Cerebellar nuclear complex (tissue), 1 donor: ENCODE measurements at regions not wholly inside any gene's neighbourhood (a gene's known extent, or its start where the extent isn't known, plus 50 kb on each side); places are given as distances from the start of the nearest gene placed in this dataset.
"Not testable (repeated sequence)": the region's sequence is repeated elsewhere in the genome, so short reads cannot be mapped to it uniquely, and the experiment has no call there.

Experiments
- DNase-seq, 2 experiments: peaks; one replicate each; lab custom pipeline; 2025; lab: John Stamatoyannopoulos, UW

DNA sequence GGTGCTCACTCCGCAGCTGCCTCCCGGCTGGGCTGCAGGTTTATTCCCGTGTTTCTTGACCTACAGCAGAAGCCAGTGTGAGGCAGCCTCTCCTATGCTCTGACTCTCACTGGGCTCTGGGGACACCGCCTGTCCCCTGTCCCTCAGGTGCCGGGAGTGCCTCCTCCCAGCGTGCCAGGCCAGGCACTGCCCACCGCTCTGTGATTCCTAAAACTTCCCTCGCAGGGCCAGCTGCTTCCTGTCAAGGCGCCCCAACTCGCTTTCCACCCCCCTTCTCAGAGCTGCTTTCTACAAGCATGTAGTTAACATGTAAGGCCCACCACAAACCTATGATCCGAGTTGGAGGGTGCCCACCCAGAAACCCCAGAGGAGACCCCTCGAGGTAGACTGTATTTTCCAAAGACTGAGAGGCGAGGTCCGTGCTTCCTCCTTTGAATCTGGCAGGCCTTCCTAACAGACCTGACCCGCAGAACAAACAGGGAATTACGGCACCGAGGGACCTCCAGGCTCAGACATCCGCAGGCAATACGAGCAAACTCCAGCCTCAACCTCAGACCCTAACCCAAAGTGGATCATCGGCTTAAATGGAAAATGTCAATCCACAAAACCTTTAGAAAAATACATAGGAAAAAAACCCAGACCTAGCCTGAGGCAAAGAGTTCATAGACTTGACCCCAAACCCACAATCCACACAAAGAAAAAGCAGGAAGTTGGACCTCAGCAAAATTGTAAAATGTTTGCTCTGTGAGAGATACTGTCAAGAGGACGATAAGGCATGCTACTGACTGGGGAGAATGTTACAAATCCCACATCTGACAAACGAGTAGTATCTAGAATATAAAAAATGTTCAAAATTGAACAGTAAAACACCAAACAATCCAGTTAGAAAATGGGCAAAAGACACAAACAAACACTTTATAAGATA lies 121.3 kb upstream of the IQSEC1 start:
- no peak for DNase-seq

DNA sequence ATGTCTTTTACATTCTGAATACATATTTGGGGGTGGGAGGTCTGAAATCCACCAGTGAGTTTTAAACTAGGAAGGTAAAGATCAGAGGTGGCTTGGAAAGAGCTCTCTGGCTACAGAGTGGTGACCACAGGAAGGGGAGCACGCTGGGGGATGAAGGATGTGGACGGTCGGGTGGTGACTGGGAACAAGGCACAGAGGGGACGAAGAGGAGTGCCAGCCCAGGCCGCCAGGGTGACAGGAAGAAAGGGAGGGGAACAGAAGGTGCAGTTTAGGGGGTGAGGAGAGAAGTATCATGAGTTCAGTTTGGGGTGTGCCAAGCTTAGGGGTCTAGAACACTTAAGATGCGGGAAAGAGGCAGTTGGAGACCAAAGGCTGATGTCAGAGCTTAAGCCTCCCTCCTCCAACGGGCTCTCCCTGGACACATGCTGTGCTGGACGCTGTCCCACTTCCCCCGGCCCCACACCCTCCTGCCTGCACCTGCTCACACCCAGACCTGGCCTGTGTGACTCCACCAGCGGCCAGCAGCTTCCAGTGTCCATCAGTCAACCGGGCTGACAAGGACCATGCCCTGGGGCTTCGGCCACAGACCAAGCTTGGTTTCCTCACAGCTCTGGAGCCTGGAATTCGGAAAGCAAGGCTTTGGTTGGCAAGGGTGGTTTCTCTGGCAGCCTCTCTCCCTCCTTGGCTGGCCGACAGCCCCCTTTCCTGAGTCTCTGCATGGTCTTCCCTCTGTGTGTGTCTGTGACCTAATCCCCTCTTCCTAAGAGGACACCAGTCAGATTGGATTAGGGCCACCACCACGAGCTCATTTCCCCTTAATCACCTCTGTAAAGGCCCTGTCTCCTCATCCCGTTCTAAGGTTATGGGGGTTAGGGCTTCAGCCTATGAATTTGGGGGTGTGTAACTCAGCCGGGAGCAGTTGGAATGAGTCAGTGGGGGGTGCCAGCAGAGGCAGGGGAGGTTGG lies 120.4 kb upstream of the IQSEC1 start:
- DNase-seq, result no peak

DNA sequence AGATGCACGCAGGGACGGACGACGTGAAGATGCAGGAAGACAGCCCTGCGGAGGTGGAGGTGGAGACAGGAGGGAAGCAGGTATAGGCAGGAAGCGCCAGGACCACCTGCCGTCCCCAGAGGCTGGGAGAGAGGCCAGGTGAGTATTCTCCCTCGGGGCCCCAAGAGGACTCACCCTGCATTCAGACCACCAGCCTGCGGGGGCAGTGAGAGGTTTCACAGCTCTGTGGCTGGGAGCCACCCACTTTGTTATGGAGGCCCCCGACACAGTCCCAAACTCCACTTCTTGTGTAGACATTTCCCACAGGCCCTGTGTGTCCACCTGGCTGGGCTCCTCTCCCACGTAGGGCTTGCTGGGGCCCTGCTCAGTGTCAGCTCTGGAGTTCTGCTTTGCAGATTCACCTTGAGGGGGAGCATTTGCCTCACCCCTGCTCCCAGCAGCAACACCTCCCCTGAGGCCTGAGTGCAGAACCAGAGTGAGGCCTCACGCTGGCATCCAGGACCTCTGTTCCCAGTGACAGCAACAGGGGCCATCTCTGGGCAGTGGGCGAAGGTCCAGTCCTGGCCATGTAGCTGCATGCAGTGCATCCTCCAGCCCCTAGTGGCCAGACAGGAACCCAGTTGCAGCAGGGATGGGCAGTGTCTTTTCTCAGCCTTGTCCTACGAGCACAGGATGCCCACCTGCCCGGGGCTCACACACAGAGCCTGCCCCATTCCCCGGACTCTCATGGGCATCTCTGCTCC lies 119.4 kb upstream of the IQSEC1 start:
- no peak for DNase-seq

DNA sequence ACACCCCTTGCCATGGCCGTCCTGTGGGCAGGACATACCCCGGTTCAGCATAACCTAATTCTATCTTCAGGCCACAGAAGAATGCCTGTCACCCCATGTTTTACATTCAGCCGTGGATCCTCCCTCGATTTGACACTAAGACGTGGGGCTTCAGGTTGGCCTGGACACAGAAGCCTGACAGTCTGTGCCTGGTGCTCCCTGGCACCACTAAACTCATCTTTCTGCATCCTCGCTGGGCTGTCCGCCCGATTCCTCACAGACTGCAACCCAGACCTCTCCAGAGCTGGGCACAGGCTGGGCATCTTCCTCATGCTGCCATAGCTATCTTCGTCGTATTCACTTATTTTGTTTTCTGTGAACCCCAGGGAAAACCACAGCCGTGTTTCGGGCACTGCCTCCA lies 117.8 kb upstream of the IQSEC1 start:
- DNase-seq, result no peak

DNA sequence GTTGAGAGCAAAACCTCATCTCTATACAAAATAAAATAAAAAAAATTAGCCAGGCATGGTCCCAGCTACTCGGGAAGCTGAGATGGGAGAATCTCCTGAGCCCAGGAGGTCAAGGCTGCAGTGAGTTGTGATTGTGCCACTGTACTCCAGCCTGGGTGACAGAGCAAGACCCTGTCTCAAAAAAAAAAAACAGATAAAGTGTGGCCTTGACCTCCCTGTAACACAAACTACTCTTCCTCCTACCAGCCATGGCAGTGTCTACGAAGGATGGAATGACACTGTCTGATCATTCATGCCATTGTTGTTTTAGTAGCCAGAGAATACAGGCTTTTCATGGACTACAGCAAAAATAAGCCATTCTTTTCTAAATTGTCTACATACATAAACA lies 117.1 kb upstream of the IQSEC1 start:
- DNase-seq, result no peak

DNA sequence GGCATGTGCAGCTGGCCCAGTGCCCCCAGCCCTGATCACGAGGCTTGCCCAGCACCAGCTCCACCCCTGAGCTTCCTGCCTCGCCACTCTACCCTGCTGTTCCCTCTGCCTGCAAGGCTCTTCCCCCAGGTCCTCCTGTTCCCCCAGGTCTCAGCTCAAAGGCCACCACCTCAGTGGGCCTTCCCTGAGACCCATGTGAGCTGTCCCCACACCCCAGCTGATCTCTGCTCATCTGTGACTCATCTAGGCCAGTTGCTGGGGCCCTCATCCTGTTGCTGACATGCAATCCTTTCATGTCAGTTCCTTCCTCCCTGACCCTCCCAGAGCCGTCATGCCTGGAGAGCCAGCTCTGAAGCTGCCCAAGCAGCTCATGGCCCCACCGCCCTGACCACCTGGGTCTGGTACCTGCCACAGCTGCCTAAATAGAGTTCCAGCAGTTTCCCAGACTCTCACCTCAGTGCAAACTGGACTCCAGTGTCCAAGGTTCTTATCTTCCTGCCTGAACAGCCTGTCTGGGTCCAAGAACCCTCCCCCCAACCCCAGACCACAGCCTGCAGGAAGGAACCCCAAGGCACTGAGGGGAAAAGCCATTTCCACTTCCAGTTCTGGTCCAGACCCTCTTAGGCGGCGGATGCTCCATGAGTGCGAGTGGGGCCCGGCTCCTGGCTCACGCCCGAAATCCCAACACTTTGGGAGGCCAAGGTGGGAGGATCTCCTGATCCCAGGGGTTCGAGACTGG lies 116.6 kb upstream of the IQSEC1 start:
- no peak for DNase-seq

DNA sequence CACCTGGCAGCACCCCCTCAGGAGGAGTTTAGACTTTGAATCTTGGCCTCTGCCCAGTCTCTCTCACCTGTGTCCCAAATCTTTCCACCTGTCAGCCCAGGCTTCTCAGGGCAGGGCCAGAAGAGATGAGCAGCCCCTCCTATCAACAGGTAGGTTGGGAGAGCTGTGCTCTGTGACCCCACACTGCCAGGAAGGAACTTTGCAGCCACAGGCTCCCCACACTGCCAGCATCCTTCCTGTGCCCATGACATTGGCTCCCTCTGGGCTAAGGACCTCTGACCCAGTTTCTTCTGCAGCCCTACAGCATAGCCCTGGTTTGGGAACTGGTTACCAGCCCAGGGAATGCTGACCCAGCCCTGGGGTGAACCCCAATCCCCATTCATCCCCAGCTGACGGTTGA lies 115.7 kb upstream of the IQSEC1 start:
- DNase-seq, result no peak

DNA sequence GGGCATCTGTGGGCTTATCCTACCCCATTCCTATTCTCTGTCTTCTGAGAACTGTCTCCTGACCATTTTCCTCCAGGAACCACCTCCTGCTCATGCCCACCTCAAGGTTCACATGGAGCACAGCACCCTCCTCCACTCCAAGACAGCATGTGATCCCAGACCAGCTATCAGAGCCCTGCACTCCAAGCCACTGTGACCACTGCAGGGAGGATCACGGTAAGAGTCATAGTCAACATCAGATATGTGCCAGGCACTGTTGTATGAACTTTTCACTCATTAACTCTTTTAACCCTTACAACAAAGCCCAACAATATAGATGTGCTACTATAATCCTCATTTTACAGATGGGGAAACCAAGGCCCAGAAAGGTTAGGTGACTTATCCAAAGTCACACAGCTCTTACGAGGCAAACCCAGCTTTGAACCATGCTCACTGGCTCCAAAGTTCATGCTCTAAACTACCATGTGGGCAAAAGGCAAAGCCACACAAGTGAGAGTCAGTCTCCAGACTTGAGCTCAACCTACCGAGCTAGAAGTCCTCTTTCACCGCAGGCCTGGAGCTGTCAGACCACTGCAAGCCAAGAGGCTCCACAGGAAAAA lies 115.1 kb upstream of the IQSEC1 start:
- no peak for DNase-seq

DNA sequence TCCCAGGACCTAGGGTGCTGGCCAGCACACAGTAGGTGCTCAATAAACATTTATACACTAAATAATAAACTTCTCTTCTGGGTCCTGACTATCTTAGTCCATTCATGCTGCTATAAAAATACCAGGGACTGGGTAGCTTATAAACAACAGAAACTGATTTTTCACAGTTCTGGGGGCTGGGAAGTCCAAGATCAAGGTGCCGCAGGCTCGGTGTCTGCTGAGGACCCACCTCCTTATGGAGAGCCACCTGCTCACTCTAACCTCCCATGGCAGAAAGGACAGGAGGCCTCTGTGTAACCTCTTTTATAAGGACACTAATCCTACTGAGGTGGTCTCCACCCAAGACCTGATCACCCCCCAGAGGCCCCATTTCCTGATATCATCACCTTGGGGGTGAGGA lies 114.4 kb upstream of the IQSEC1 start:
- no peak for DNase-seq

DNA sequence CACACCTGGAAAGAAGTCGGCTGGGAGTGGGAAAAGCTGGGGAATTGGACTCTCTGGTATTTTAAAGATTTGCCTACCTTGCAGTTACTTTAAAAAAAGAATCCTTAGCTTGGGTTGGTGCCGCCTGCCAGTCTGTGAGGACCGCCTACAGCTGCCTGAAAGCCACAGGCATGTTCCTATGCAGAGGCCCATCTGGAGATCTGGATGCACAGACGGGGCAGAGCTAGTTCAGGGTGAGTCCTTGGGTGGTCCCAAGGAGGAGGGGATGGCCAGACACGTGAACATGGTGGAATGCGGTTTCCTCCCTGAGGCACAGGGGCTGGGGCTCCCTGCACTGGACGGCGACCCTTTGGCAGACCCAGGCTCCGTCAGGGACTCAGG lies 113.2 kb upstream of the IQSEC1 start:
- no peak for DNase-seq

DNA sequence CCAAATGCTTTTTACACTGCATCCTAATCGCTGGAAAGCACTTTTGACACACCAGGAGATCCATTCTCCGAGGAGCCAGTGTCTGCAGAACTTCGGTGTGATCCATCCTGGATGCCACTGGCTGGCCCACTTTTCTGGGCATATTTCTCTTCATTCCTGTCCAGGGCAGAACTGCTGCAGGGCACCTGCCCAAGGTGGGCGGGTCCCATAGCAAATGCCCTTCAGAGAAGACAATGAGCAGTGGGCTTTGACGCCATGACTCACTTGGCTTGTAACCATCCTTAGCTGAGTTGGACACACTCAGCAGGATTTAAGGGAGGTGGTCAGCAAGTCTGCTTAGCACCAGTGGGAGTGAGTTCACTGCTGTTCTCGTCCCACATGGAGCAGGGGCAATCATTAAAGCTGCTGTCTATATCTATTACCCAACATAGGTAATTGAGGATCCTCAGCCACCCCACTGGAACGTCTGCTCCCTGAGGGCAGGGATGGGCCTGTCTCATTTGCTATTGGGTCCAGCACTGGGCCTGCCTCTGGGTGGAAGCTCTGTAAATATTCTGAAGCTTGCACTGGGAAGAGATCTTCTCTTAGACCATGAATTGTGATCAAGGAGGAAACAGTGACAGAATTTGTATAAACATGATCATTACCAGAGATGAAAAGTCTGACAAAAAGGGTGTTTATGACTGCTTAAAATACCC lies 112.7 kb upstream of the IQSEC1 start:
- no peak for DNase-seq

DNA sequence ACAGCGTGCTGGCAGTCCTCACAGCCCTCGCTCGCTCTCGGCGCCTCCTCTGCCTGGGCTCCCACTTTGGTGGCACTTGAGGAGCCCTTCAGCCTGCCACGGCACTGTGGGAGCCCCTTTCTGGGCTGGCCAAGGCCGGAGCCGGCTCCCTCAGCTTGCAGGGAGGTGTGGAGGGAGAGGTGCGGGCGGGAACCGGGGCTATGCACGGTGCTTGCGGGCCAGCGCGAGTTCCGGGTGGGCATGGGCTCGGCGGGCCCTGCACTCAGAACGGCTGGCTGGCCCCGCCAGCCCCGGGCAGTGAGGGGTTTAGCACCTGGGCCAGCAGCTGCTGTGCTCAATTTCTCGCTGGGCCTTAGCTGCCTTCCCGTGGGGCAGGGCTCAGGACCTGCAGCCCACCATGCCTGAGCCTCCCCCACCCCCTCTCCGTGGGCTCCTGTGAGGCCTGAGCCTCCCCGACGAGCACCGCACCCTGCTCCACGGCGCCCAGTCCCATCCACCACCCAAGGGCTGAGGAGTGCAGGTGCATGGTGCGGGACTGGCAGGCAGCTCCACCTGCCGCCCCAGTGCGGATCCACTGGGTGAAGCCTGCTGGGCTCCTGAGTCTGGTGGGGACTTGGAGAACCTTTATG lies 106.5 kb upstream of the IQSEC1 start:
- DNase-seq, result not testable (repeated sequence)

DNA sequence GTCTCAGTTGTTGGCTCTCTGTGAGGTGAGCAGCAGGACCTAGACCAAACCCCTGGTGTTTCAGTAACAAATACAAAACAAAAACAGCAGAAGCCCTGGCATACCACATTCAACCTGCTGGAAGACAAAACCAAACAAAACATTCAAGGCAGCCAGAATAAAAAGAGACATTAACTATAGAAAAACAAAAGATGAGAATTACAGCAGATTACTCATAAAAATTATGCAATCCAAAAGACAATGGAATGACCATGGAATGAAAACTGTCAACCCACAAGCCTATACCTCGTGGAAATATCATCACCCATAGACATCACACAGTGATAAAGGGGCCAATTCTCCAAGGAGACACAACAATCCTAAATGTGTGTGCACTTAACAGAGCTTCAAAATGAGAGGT lies 106.0 kb upstream of the IQSEC1 start:
- no peak for DNase-seq

DNA sequence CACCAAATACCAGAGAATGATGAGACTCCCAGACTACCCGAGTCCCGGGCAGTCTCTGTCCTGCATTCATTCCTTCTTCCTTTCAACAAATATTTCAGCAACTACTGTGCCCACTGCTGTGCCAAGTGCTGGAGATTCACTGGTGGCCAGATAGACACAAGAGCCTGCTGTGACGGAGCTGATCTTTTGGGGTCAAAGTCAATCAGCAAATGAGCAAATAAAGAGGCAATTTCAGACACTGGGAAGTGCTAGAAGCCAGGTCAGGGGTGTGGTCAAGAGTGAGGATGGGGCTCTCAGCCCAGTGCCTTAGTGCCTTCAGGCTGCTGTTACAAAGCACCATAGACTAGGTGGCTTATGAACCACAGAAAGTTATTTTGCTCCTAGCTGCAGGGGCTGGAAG lies 104.9 kb upstream of the IQSEC1 start:
- no peak for DNase-seq

DNA sequence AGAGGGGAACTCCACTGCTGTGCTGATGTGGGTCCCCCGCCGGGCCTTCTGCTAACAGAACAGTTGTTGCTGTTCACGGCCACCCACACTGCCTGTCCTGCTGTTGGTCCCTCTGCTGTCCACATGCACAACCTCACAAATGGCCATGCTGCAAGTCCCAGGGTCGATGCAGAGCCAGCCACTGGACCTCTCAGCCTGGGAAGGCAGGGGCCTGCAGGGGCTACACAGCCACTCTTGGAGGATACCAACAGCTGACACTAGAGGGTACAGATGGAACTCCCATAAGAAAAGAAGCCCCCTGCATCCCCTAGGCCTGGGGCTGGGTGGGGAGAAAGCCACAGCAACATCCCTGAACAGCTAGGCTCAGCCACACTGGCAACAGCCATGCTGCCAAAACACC lies 104.4 kb upstream of the IQSEC1 start:
- no peak for DNase-seq

DNA sequence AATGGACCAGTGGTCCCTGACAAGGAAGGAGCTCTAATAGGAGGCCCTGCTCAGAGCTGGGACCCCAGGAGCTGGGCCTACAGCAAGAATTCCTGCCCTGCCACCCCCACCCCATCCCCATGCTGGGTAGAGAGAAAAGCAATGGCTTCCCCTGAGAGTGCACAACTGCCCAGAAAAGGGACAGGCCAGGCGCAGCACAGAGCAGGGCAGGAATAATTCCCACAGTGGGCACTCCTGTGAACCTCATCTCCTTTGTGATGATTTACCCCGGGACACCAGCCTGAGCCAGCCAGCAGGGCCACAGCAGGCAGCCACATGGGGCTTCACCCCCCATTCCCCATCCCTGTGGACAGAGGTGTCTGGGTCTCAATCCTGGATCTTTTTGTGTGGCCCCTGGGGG lies 104.0 kb upstream of the IQSEC1 start:
- no peak for DNase-seq

DNA sequence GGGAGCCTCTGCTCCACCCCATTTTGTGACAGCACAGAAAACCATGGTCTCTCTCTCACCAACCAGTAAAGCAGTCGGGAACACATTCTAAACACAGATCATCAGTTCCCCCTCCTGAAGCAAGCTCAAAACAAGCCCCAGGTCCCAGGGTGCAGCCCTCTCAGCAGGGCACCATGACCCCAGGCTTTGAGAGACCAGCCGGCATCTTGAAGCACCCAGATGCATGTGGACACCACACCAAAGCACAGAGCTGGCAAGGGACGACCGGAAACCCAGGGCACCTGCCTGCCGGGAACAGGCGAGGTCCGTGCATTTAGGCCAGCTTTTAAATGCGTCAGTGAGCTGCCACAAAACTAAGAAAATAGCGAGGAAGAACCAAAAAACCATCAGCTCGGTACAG lies 103.2 kb upstream of the IQSEC1 start:
- no peak for DNase-seq

DNA sequence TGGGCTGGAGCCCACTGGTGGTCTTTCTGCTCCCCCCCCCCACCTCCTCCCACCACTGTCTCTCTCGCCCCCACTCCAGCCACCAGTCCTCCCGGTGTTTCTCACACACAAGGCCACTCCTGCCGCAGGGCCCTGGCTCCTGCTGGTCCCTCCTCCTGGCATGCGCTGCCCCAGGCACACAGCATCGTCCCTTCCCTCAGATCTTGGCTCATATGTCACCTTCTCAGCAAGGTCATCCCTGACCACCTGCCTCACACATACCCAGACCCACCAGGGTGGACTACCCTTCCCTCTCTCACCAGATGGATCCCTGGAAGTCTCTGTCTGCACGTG lies 101.5 kb upstream of the IQSEC1 start:
- DNase-seq, result no peak

DNA sequence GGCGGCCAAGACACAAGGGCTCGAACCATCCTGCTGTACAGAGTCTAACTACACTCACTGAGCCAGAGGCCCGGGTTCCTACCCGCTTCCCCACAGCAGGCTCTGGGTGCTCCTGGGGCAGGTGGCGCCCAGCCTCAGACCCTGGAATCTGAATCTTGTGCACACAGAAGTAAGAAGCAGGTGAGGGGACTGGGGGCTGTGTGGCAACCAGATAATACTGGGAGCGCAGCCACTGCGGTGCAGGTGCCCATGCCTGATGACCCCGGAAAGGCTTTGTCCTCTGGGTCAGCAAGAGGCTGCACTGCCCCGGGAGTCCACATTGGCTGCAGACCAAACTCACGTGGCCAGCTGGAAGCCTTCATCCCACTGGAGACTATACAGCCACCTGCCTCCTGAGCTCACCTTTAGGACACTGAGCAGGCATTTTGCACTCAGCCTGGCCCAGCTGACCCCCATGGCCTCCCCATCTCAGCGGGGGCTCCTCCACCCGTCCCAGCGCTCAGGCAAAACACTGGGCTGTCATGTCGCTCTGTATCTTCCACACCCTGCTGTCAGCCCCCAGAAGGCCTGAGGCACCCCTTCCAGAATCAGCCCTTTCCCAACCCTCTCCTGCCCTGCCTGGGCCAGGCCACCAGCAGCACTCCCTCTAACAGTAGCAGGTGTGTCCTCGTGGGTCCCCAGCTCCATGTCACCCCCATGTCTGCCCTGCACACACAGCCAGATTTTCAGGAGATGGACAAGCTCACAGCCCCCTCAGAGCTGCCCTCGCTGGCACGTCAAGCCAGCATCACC lies 101.0 kb upstream of the IQSEC1 start:
- DNase-seq, result no peak
